Astrocyte (in vitro differentiated cells and primary cell): ENCODE measurements at regions not wholly inside any gene's neighbourhood (a gene's known extent, or its start where the extent isn't known, plus 50 kb on each side); places are given as distances from the start of the nearest gene placed in this dataset.

Experiments used
- CTCF ChIP-seq: IDR thresholded peaks from 2 replicates; pipeline ENCODE4 v1.5.1; 2011; ENCODE audit warnings: low read depth, mild to moderate bottlenecking, inconsistent platforms, low read length, moderate library complexity; ENCODE audit not compliant: insufficient read depth
- EZH2 ChIP-seq: IDR thresholded peaks from 2 replicates; pipeline ENCODE4 v1.6.1; 2012; ENCODE audit warnings: mild to moderate bottlenecking, low read length, inconsistent platforms; ENCODE audit not compliant: insufficient read depth

DNA sequence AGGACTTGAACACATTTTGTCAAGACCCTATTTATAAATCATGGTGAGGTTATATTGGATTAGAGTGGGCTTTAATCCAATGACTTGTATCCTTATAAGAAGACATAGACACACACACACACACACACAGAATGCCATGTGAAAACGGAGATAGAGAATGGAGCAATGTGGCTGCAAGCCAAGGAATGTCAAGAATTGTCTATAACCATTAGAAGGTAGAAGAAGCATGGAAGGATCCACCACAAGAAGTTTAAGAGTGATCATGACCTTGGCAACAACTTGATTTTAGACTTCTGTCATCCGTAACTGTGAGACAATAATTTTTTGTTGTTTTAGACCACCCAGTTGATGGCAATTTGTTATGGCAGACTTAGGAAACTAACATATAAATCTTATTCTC, 514.2 kb downstream of the TFEC start:
- TF ChIP-seq CTCF (no peak), EZH2 (no peak)
